DMS53 treated with DMSO at 0.1 percent for 48 hours (cell line): ENCODE measurements at regions not wholly inside any gene's neighbourhood (a gene's known extent, or its start where the extent isn't known, plus 50 kb on each side); places are given as distances from the start of the nearest gene placed in this dataset.
A peak's percentile ranks its signal among the peaks of the same experiment; 100 is the strongest.

Experiments
- DNase-seq: peaks from one replicate; lab custom pipeline; 2025; ENCODE audit not compliant: unreplicated experiment; lab: John Stamatoyannopoulos, UW

GRCh38 chrX:57204306-57204705 is 67.1 kb upstream of the SPIN2A start:
- no peak for DNase-seq

GRCh38 chrX:57211906-57212305 is 74.6 kb upstream of the FAAH2 start:
- no peak for DNase-seq

- DNase-seq = peak; percentile 3
These were observed 58.8 kb upstream of the FAAH2 start for GRCh38 chrX:57227691-57228090.

- no peak for DNase-seq
These were observed 53.7 kb upstream of the FAAH2 start for GRCh38 chrX:57232658-57233360.
